ENCODE measurements at regions not wholly inside any gene's neighbourhood (a gene's known extent, or its start where the extent isn't known, plus 50 kb on each side); places are given as distances from the start of the nearest gene placed in this dataset.

GRCh38 chr21:24110846-24111245 is 1496.4 kb downstream of the MRPL39 start:
- Mint-ChIP-seq H3K9me3 (no peaks in the 10 kb centered on the region), H3K4me3 (no peak overlapping the region), H3K4me1 (no peaks in the 10 kb centered on the region), H3K36me3 (ENCODE audit: low read depth) (no peaks in the 10 kb centered on the region), H3K27me3 (no peaks in the 10 kb centered on the region), H3K27ac (no peak overlapping the region)
- ATAC-seq (replicated peaks), result no peak

- Mint-ChIP-seq H3K27ac (no peak overlapping the region), H3K36me3 (ENCODE audit: low read depth) (no peaks in the 10 kb centered on the region), H3K27me3 (peaks cover 4% of the 10 kb centered on the region), H3K9me3 (no peaks in the 10 kb centered on the region), H3K4me3 (no peak overlapping the region), H3K4me1 (no peaks in the 10 kb centered on the region)
- ATAC-seq (replicated peaks), result no peak
Observed at GRCh38 chr21:24097181-24097580, 1510.1 kb downstream of the MRPL39 start.

- H3K27me3 Mint-ChIP-seq, result peaks cover 4% of the 10 kb centered on the region
- no peaks in the 10 kb centered on the region for H3K4me1 Mint-ChIP-seq
Observed at GRCh38 chr21:24096651-24097050, 1510.6 kb downstream of the MRPL39 start.

GRCh38 chr21:24093032-24093431 is 1514.2 kb downstream of the MRPL39 start:
- Mint-ChIP-seq H3K27ac (no peak overlapping the region), H3K4me1 (no peaks in the 10 kb centered on the region), H3K9me3 (no peaks in the 10 kb centered on the region), H3K36me3 (ENCODE audit: low read depth) (no peaks in the 10 kb centered on the region), H3K4me3 (no peak overlapping the region), H3K27me3 (peaks cover 4% of the 10 kb centered on the region)
- no peak for ATAC-seq (replicated peaks)

More at GRCh38 chr21:24096651-24097050, 1510.6 kb downstream of the MRPL39 start:
- H3K9me3 Mint-ChIP-seq, result no peaks in the 10 kb centered on the region
- no peak overlapping the region for H3K4me3 Mint-ChIP-seq
- no peak overlapping the region for H3K27ac Mint-ChIP-seq
- ATAC-seq (replicated peaks), result no peak
- no peaks in the 10 kb centered on the region for H3K36me3 Mint-ChIP-seq (ENCODE audit: low read depth)

GRCh38 chr21:24076179-24076578 is 1531.1 kb downstream of the MRPL39 start:
- H3K4me3 Mint-ChIP-seq, result no peak overlapping the region
- no peak for ATAC-seq (replicated peaks)
- H3K36me3 Mint-ChIP-seq (ENCODE audit: low read depth), result no peaks in the 10 kb centered on the region
- no peaks in the 10 kb centered on the region for H3K4me1 Mint-ChIP-seq
- H3K9me3 Mint-ChIP-seq, result peaks cover 3% of the 10 kb centered on the region
- no peak overlapping the region for H3K27ac Mint-ChIP-seq
- no peaks in the 10 kb centered on the region for H3K27me3 Mint-ChIP-seq

GRCh38 chr21:24055696-24056095 is 1551.6 kb downstream of the MRPL39 start:
- H3K4me3 Mint-ChIP-seq, result no peak overlapping the region
- ATAC-seq (replicated peaks), result no peak

GRCh38 chr21:24050231-24050630 is 1557.0 kb downstream of the MRPL39 start:
- no peaks in the 10 kb centered on the region for H3K36me3 Mint-ChIP-seq (ENCODE audit: low read depth)
- no peak overlapping the region for H3K27ac Mint-ChIP-seq
- no peaks in the 10 kb centered on the region for H3K4me1 Mint-ChIP-seq
- ATAC-seq (replicated peaks), result no peak
- no peaks in the 10 kb centered on the region for H3K9me3 Mint-ChIP-seq
- H3K4me3 Mint-ChIP-seq, result no peak overlapping the region
- no peaks in the 10 kb centered on the region for H3K27me3 Mint-ChIP-seq

More at GRCh38 chr21:24055696-24056095, 1551.6 kb downstream of the MRPL39 start:
- Mint-ChIP-seq H3K27me3 (no peaks in the 10 kb centered on the region), H3K9me3 (no peaks in the 10 kb centered on the region), H3K36me3 (ENCODE audit: low read depth) (no peaks in the 10 kb centered on the region), H3K4me1 (no peaks in the 10 kb centered on the region), H3K27ac (no peak overlapping the region)

GRCh38 chr21:24046829-24047443 is 1560.3 kb downstream of the MRPL39 start:
- Mint-ChIP-seq H3K4me3 (no peak overlapping the region), H3K27ac (no peak overlapping the region), H3K4me1 (no peaks in the 10 kb centered on the region), H3K9me3 (no peaks in the 10 kb centered on the region), H3K27me3 (no peaks in the 10 kb centered on the region), H3K36me3 (ENCODE audit: low read depth) (no peaks in the 10 kb centered on the region)
- no peak for ATAC-seq (replicated peaks)

GRCh38 chr21:24045775-24046215 is 1561.5 kb downstream of the MRPL39 start:
- Mint-ChIP-seq H3K4me1 (no peaks in the 10 kb centered on the region), H3K9me3 (no peaks in the 10 kb centered on the region), H3K36me3 (ENCODE audit: low read depth) (no peaks in the 10 kb centered on the region), H3K27ac (no peak overlapping the region), H3K4me3 (no peak overlapping the region), H3K27me3 (no peaks in the 10 kb centered on the region)
- ATAC-seq (replicated peaks), result no peak

- Mint-ChIP-seq H3K4me1 (no peaks in the 10 kb centered on the region), H3K4me3 (no peak overlapping the region), H3K9me3 (no peaks in the 10 kb centered on the region), H3K27ac (no peak overlapping the region), H3K27me3 (no peaks in the 10 kb centered on the region), H3K36me3 (ENCODE audit: low read depth) (no peaks in the 10 kb centered on the region)
- ATAC-seq (replicated peaks), result no peak
Observed at GRCh38 chr21:24045373-24045772, 1561.9 kb downstream of the MRPL39 start.

- H3K27ac Mint-ChIP-seq, result no peak overlapping the region
- no peaks in the 10 kb centered on the region for H3K9me3 Mint-ChIP-seq
- no peak for ATAC-seq (replicated peaks)
- no peak overlapping the region for H3K4me3 Mint-ChIP-seq
- H3K36me3 Mint-ChIP-seq (ENCODE audit: low read depth), result no peaks in the 10 kb centered on the region
- no peaks in the 10 kb centered on the region for H3K27me3 Mint-ChIP-seq
- H3K4me1 Mint-ChIP-seq, result no peaks in the 10 kb centered on the region
Observed at GRCh38 chr21:24042687-24043086, 1564.6 kb downstream of the MRPL39 start.

GRCh38 chr21:24032709-24033232 is 1574.5 kb downstream of the MRPL39 start:
- peak; percentile 67 for ATAC-seq (replicated peaks)
- Mint-ChIP-seq H3K4me3 (no peak overlapping the region), H3K27me3 (no peaks in the 10 kb centered on the region), H3K9me3 (no peaks in the 10 kb centered on the region), H3K36me3 (ENCODE audit: low read depth) (no peaks in the 10 kb centered on the region), H3K27ac (peak overlapping the region; percentile 62), H3K4me1 (peaks cover 6% of the 10 kb centered on the region)

GRCh38 chr21:24027396-24027795 is 1579.9 kb downstream of the MRPL39 start:
- Mint-ChIP-seq H3K9me3 (no peaks in the 10 kb centered on the region), H3K4me1 (peaks cover 5% of the 10 kb centered on the region), H3K36me3 (ENCODE audit: low read depth) (no peaks in the 10 kb centered on the region), H3K27ac (no peak overlapping the region), H3K27me3 (no peaks in the 10 kb centered on the region), H3K4me3 (no peak overlapping the region)
- ATAC-seq (replicated peaks), result no peak

- peaks cover 6% of the 10 kb centered on the region for H3K9me3 Mint-ChIP-seq
- no peaks in the 10 kb centered on the region for H3K36me3 Mint-ChIP-seq (ENCODE audit: low read depth)
- H3K27me3 Mint-ChIP-seq, result peaks cover 4% of the 10 kb centered on the region
- H3K27ac Mint-ChIP-seq, result no peak overlapping the region
- peaks cover 5% of the 10 kb centered on the region for H3K4me1 Mint-ChIP-seq
- no peak overlapping the region for H3K4me3 Mint-ChIP-seq
- no peak for ATAC-seq (replicated peaks)
Observed at GRCh38 chr21:24025101-24025500, 1582.2 kb downstream of the MRPL39 start.

- peaks cover 5% of the 10 kb centered on the region for H3K4me1 Mint-ChIP-seq
Observed at GRCh38 chr21:24023936-24024335, 1583.3 kb downstream of the MRPL39 start.

More at GRCh38 chr21:24023936-24024335, 1583.3 kb downstream of the MRPL39 start:
- Mint-ChIP-seq H3K4me3 (no peak overlapping the region), H3K9me3 (peaks cover 10% of the 10 kb centered on the region), H3K36me3 (ENCODE audit: low read depth) (no peaks in the 10 kb centered on the region), H3K27me3 (peaks cover 4% of the 10 kb centered on the region), H3K27ac (no peak overlapping the region)
- ATAC-seq (replicated peaks), result no peak
